LNCAP (cell line): ENCODE measurements at regions not wholly inside any gene's neighbourhood (a gene's known extent, or its start where the extent isn't known, plus 50 kb on each side); places are given as distances from the start of the nearest gene placed in this dataset.

Experiments used
- TF ChIP-seq, protein P1 (sequence below): fragments of 450-650 bp; IDR thresholded peaks from 2 replicates; pipeline ENCODE4 v1.5.1; 2017; ENCODE audit warnings: mild to moderate bottlenecking

DNA sequence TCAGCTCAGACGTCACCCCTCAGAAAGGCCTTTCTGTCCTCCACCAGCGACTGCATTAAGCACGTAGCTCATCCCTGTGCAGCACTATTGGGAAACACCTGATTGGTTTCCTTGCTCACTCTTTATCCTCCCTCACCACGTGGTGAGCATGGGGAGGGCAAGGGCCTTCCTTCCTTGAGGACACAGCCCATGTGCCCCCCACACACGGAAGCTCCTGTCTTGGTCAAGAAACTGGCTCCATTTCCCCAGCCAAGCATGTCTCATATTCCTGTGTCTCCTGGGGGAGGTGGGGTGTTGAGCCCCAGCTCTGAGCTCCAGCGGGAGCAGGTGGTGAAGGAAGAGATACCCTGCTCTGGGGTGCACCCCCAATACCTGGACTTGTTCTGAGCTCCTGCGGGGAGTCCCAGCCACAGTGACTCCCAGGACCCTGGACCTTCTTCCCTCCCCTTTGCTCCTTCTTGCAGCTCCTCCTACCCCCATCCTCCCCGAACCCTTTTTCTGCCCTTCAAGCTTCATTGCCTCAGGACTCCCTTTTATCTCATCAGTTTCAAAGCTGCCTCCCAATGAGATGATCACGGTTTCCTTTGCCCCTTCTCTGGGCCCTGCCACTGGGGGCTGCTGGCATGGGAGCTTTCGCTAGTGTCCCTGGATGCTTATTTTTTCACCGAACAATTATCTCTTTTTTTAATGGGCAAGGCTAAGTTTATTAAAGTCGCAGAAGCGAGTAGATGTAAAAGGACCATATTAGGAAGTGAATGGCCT is 230.1 kb downstream of the TFAP2C start:
- TF ChIP-seq, protein P1, sequence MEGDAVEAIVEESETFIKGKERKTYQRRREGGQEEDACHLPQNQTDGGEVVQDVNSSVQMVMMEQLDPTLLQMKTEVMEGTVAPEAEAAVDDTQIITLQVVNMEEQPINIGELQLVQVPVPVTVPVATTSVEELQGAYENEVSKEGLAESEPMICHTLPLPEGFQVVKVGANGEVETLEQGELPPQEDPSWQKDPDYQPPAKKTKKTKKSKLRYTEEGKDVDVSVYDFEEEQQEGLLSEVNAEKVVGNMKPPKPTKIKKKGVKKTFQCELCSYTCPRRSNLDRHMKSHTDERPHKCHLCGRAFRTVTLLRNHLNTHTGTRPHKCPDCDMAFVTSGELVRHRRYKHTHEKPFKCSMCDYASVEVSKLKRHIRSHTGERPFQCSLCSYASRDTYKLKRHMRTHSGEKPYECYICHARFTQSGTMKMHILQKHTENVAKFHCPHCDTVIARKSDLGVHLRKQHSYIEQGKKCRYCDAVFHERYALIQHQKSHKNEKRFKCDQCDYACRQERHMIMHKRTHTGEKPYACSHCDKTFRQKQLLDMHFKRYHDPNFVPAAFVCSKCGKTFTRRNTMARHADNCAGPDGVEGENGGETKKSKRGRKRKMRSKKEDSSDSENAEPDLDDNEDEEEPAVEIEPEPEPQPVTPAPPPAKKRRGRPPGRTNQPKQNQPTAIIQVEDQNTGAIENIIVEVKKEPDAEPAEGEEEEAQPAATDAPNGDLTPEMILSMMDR = no peak

DNA sequence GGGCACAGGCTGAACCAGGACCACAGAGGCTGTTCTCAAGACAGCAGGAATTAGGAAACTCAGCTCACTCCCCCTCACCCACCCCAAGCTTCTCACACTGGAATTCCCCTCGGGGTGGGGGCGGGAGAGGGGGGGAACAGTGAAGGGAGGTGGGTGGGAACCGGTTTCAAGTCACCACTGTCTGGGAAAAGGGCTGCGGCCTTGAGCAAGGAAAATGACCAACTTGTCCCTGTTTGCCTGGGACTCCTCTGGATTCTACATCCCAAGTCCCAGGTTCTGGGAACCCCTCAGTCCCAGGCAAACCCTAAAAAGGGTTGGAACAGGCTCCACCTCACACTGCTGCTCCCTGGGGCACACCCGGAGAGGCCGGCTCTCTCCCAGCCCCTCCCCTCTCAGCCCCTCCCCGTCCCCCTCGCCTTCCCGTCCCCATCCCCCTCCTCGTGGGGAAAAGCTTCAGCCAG is 230.7 kb downstream of the TFAP2C start:
- TF ChIP-seq, protein P1 = no peak

DNA sequence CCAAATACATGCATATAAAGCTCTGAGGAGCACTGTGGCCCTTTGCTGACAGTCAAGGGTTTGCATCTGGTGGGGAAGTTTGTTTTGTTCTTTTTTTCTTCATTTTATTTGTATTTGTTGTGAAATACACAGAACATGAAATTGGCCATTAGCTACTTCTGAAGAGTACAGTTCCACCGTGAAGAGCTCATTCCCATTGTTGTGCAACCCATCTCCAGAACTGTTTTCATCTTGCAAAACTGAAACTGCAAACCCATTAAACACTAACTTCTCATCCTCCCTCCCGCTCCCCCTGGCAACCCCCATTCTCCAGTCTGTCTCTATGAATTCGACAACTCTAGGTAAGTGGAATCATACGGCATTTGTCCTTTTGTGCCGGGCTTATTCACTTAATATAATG is 231.3 kb downstream of the TFAP2C start:
- TF ChIP-seq, protein P1 = no peak

DNA sequence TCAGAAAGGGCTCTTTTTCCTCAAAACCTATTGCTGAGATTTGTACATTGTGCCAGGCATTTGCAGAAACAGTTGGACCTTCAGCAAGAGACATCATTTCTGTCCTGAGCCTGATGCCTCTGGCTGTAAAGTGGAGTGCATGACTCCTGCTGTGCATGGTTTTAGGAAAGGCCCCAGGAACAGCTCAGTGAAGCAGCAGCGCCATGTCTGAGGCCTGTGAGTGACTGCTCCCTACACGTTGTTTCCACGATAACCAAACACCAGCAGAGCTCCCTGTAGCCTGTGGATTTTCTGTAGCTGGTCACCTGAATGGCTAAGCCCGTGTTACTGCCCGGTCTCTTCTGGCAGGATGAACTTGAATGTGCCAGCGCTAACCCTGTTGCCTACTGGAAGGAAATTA is 232.5 kb downstream of the TFAP2C start:
- TF ChIP-seq, protein P1 = no peak

DNA sequence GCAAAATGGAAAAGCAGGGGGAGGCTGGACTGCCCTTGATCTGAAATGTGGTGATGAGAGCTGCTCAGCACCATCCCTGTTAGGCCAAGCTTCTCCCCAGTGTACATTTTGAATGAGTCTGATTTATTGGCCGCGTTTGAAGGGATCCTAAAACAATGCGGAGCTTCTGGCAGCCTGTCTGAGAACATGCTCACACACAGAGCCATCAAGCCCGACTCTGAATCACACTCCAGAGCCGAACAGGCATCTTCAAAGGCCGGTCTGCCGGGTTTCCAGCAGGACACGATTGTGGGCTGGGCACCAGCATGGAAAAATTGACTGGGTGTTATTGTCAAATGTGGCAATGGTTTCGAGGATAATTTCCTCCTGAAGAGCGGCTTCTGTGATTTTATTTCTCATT is 235.9 kb downstream of the TFAP2C start:
- TF ChIP-seq, protein P1 = no peak

DNA sequence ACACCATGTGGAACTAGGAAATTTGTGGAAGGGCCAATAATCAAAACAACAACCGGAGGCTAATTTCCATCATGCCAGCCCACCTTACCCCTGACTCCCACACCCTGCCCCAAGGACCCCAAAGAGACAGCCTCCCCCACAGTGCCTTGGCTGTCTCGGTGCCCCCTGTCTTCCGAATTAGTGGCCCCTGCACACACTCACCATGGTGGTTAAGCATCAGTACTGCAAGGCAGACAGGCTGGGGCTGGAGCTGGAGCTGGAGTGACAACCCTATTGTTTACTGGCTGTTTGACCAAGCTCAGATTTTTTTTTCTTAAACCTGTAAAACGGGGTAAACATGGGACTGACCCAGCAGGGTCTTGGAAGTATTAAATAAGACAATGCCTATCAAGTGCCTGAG is 238.0 kb downstream of the TFAP2C start:
- TF ChIP-seq, protein P1 = no peak

DNA sequence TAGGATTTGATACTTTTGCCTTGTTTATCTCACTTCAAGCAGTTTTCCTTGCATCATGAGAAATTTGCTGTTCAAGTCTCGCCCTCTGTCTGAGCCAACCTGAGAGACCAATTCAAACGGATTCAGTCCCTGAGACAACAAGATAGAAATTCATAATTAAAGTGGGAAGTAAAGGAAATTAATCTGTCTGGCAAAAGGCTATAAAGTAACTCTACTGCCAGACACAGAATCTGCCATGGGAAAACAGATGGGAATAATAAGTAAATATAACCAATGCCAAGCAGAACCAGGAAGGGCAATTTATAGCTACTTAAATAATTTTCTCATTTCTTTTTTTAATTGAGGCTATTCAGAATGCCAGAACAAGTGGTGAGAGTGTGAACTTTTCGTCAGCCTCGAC is 239.6 kb downstream of the TFAP2C start:
- TF ChIP-seq, protein P1 = no peak
